ENCODE measurements at regions not wholly inside any gene's neighbourhood (a gene's known extent, or its start where the extent isn't known, plus 50 kb on each side); places are given as distances from the start of the nearest gene placed in this dataset.
A peak's percentile ranks its signal among the peaks of the same experiment; 100 is the strongest.

- no peak overlapping the region for H3K4me3 ChIP-seq
- TF ChIP-seq POLR2A (IDR thresholded peaks at IDR 0.05), result no peak
- TF ChIP-seq CTCF (IDR thresholded peaks at IDR 0.05), result no peak
- no peaks in the 10 kb centered on the region for H3K4me1 ChIP-seq
- intact Hi-C loops (cut with DNase I; ENCODE audit: low total_unique reads), result no loop called here
- WGBS, 2 donors, result 65 to 66% methylated on average over 2 of the region's 2 CpGs
- no peak for DNase-seq
- no peaks in the 10 kb centered on the region for H3K36me3 ChIP-seq (ENCODE audit: low read depth, missing control alignments)
- H3K27ac ChIP-seq, result no peak overlapping the region
- H3K9me3 ChIP-seq, result no peaks in the 10 kb centered on the region
- H3K27me3 ChIP-seq, result no peaks in the 10 kb centered on the region
These were observed 206.9 kb upstream of the FSIP2 start for GRCh38 chr2:185531721-185532120.

- no peaks in the 10 kb centered on the region for H3K27me3 ChIP-seq
- TF ChIP-seq CTCF (IDR thresholded peaks at IDR 0.05), result no peak
- no peak for TF ChIP-seq POLR2A (IDR thresholded peaks at IDR 0.05)
- intact Hi-C loops (cut with DNase I; ENCODE audit: low total_unique reads), result no loop called here
- H3K9me3 ChIP-seq, result no peaks in the 10 kb centered on the region
- WGBS, 2 donors, result 81 to 83% methylated on average over 2 of the region's 2 CpGs
- no peak for DNase-seq
- H3K4me1 ChIP-seq, result no peaks in the 10 kb centered on the region
- H3K4me3 ChIP-seq, result no peak overlapping the region
- H3K27ac ChIP-seq, result no peak overlapping the region
- no peaks in the 10 kb centered on the region for H3K36me3 ChIP-seq (ENCODE audit: low read depth, missing control alignments)
These were observed 200.9 kb upstream of the FSIP2 start for GRCh38 chr2:185537689-185538088.

GRCh38 chr2:185567196-185567595, 171.4 kb upstream of the FSIP2 start:
- no peak overlapping the region for H3K27ac ChIP-seq
- no peaks in the 10 kb centered on the region for H3K9me3 ChIP-seq
- intact Hi-C loops (cut with DNase I; ENCODE audit: low total_unique reads), result no loop called here
- DNase-seq, result no peak
- no peak overlapping the region for H3K4me3 ChIP-seq
- no peaks in the 10 kb centered on the region for H3K4me1 ChIP-seq
- H3K27me3 ChIP-seq, result no peaks in the 10 kb centered on the region
- TF ChIP-seq CTCF (IDR thresholded peaks at IDR 0.05), result no peak
- TF ChIP-seq POLR2A (IDR thresholded peaks at IDR 0.05), result no peak
- 65 to 71% methylated on average over 2 of the region's 2 CpGs for WGBS, 2 donors
- no peaks in the 10 kb centered on the region for H3K36me3 ChIP-seq (ENCODE audit: low read depth, missing control alignments)

- no peaks in the 10 kb centered on the region for H3K9me3 ChIP-seq
- H3K4me3 ChIP-seq, result no peak overlapping the region
- TF ChIP-seq CTCF (IDR thresholded peaks at IDR 0.05) (no peak), POLR2A (IDR thresholded peaks at IDR 0.05) (no peak)
- no peaks in the 10 kb centered on the region for H3K36me3 ChIP-seq (ENCODE audit: low read depth, missing control alignments)
- no peaks in the 10 kb centered on the region for H3K27me3 ChIP-seq
- DNase-seq, result peak; percentile 30
- 49 to 86% methylated on average over 8 of the region's 8 CpGs for WGBS, 2 donors
- no peaks in the 10 kb centered on the region for H3K4me1 ChIP-seq
- no peak overlapping the region for H3K27ac ChIP-seq
- intact Hi-C loops (cut with DNase I; ENCODE audit: low total_unique reads), result no loop called here
These were observed 170.7 kb upstream of the FSIP2 start for GRCh38 chr2:185567940-185568339.

- Histone ChIP-seq H3K4me1 (no peaks in the 10 kb centered on the region), H3K4me3 (no peak overlapping the region), H3K27ac (no peak overlapping the region), H3K27me3 (no peaks in the 10 kb centered on the region), H3K36me3 (ENCODE audit: low read depth, missing control alignments) (no peaks in the 10 kb centered on the region), H3K9me3 (no peaks in the 10 kb centered on the region)
- no peak for DNase-seq
- 78 to 88% methylated on average over 3 of the region's 3 CpGs for WGBS, 2 donors
- no peak for TF ChIP-seq POLR2A (IDR thresholded peaks at IDR 0.05)
- no peak for TF ChIP-seq CTCF (IDR thresholded peaks at IDR 0.05)
- intact Hi-C loops (cut with DNase I; ENCODE audit: low total_unique reads), result no loop called here
These were observed 160.3 kb upstream of the FSIP2 start for GRCh38 chr2:185578322-185578721.

All from testis (tissue), 2 donors.